Cardiac muscle cell (in vitro differentiated cells and primary cell): ENCODE measurements at regions not wholly inside any gene's neighbourhood (a gene's known extent, or its start where the extent isn't known, plus 50 kb on each side); places are given as distances from the start of the nearest gene placed in this dataset.
A peak's percentile ranks its signal among the peaks of the same experiment; 100 is the strongest.

Experiments used
- DNase-seq, 2 donors: peaks; one replicate each; pipeline versions ENCODE4 v3.0.0 to v3.0.0-alpha.2; 2010 to 2017; ENCODE audit warnings: low read depth in 1 of 2, low spot score in 1 of 2
- H3K27ac ChIP-seq: fragments of 200-600 bp; sonication (generic); 2 replicates; pipeline ENCODE4 v1.5.1; 2016
- H3K27me3 ChIP-seq: fragments of 200-600 bp; sonication (generic); 2 replicates; pipeline ENCODE4 v1.6.0; 2016; ENCODE audit warnings: control low read depth
- H3K36me3 ChIP-seq: fragments of 200-600 bp; sonication (generic); 2 replicates; pipeline ENCODE4 v1.5.1; 2016; ENCODE audit warnings: control low read depth
- H3K4me1 ChIP-seq: fragments of 200-600 bp; sonication (generic); 2 replicates; pipeline ENCODE4 v1.8.1; 2017; ENCODE audit warnings: low read depth, mild to moderate bottlenecking, mixed run types
- H3K4me3 ChIP-seq: fragments of 200-600 bp; sonication (generic); 2 replicates; pipeline ENCODE4 v1.5.1; 2016; ENCODE audit warnings: mild to moderate bottlenecking
- H3K9me3 ChIP-seq: fragments of 200-600 bp; sonication (generic); 2 replicates; pipeline ENCODE4 v1.5.1; 2017; ENCODE audit warnings: low read depth, mild to moderate bottlenecking, control low read depth
- CTCF ChIP-seq: IDR thresholded peaks from 2 replicates; pipeline ENCODE4 v1.5.1; 2012; ENCODE audit warnings: low read depth, mild to moderate bottlenecking, low read length

- Histone ChIP-seq H3K9me3 (no peaks in the 10 kb centered on the region), H3K27ac (no peak overlapping the region), H3K4me1 (no peaks in the 10 kb centered on the region), H3K4me3 (no peak overlapping the region), H3K36me3 (no peaks in the 10 kb centered on the region), H3K27me3 (peaks cover 22% of the 10 kb centered on the region)
- DNase-seq, result peak; percentile 55 to 82
- peak; percentile 73 for TF ChIP-seq CTCF
These were observed 55.8 kb upstream of the CDCA7L start for GRCh38 chr7:22001345-22002004.

DNA sequence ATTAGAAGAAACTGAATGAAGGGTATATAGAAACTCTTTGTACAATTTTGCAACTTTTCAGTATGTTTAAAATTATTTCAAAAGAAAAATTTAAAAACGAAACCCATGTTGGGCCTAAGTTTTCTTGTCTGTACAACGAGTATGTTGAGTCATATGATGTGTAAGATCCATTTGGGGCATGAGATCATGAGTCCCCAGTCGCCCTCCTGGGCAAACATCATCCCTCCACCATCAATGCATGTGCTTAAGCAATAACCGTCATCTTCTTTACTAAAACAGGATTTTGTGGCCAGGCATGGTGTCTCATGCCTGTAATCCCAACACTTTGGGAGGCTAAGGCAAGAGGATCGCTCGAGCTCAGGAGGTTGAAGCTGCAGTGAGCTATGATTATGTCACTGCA is 54.2 kb upstream of the CDCA7L start:
- Histone ChIP-seq H3K27me3 (peaks cover 19% of the 10 kb centered on the region), H3K9me3 (no peaks in the 10 kb centered on the region), H3K4me3 (no peak overlapping the region), H3K27ac (no peak overlapping the region), H3K36me3 (no peaks in the 10 kb centered on the region), H3K4me1 (no peaks in the 10 kb centered on the region)
- no peak for DNase-seq
- no peak for TF ChIP-seq CTCF

- TF ChIP-seq CTCF, result no peak
- Histone ChIP-seq H3K27ac (no peak overlapping the region), H3K4me3 (no peak overlapping the region), H3K27me3 (no peaks in the 10 kb centered on the region), H3K36me3 (no peaks in the 10 kb centered on the region), H3K9me3 (no peaks in the 10 kb centered on the region), H3K4me1 (no peaks in the 10 kb centered on the region)
- DNase-seq, result no peak
These were observed 50.9 kb upstream of the CDCA7L start for GRCh38 chr7:21996641-21997040.
